Adrenal gland (tissue), 9 donors: ENCODE measurements at regions not wholly inside any gene's neighbourhood (a gene's known extent, or its start where the extent isn't known, plus 50 kb on each side); places are given as distances from the start of the nearest gene placed in this dataset.

Experiments used
- DNase-seq, 7 donors: peaks; one replicate each; pipeline ENCODE4 v3.0.0-alpha.2; 2019 to 2020
- H3K27ac ChIP-seq, 5 donors: fragments of 200-600 bp; sonication (generic) in 4 of 5; 1 replicate in 3 of 5; 2 replicates in 2 of 5; pipeline versions ENCODE4 v1.5.1 to v1.8.0; 2016 to 2020; ENCODE audit warnings: mild to moderate bottlenecking in 1 of 5
- H3K27me3 ChIP-seq: fragments of 200-600 bp; 2 replicates; pipeline ENCODE4 v1.8.0; 2021
- H3K36me3 ChIP-seq, 2 donors: fragments of 200-600 bp; replicated peaks in 1 of 2; 1 replicate in 1 of 2; 2 replicates in 1 of 2; pipeline versions ENCODE4 v1.5.1 to v1.8.0; 2018 to 2022
- H3K4me1 ChIP-seq, 2 donors: fragments of 200-600 bp; replicated peaks in 1 of 2; 1 replicate in 1 of 2; 2 replicates in 1 of 2; pipeline versions ENCODE4 v1.5.1 to v1.8.0; 2018 to 2021
- H3K4me3 ChIP-seq, 4 donors: fragments of 200-600 bp; sonication (generic) in 3 of 4; one replicate each; pipeline ENCODE4 v1.5.1; 2016 to 2018
- H3K9me3 ChIP-seq, 3 donors: fragments of 200-600 bp; sonication (generic) in 1 of 3; replicated peaks in 1 of 3; 1 replicate in 2 of 3; 2 replicates in 1 of 3; pipeline versions ENCODE4 v1.5.1 to v1.8.0; 2016 to 2021
- CTCF ChIP-seq, 6 experiments: fragments of 450-650 bp in 4 of 6; fragments of 200-600 bp in 2 of 6; sonication (generic) in 1 of 6; IDR thresholded peaks; 1 replicate in 5 of 6; 2 replicates in 1 of 6; pipeline versions ENCODE4 v1.5.1 to v1.8.0; 2016 to 2021; ENCODE audit warnings: antibody characterized with exemption in 6 of 6, mild to moderate bottlenecking in 2 of 6, moderate library complexity in 1 of 6
- POLR2A ChIP-seq, 2 donors: fragments of 450-650 bp; IDR thresholded peaks; one replicate each; pipeline ENCODE4 v1.6.1; 2017; ENCODE audit warnings: antibody characterized with exemption in 2 of 2, mild to moderate bottlenecking in 2 of 2, moderate library complexity in 1 of 2
- WGBS, 4 donors: extraction: QIAGEN DNeasy Blood & Tissue Kit in 2 of 4; methylation state at CpG; one replicate each; pipeline versions ENCODE4 v1.1.5 to v1.1.7; 2013 to 2017; 5-methylcytosine and 5-hydroxymethylcytosine counted together
- intact Hi-C, 2 donors: fragments of 100-400 bp; cut with DNase I; formaldehyde crosslinking; loops; one replicate each; pipeline versions ENCODE4 v1.14.1 to v1.15.0; 2022 to 2023
- donor health status: healthy with polysubstance abuse.
- donor health status: Bipolar disorder and iron deficiency.
- donor health status: DM: yes; HTN: yes; CAD: no.
- donor health status: DM: no; HTN: no; CAD: no.
- donor health status: DM: no; HTN: no; CAD: no.

GRCh38 chr13:39887387-39887786 is 231.9 kb downstream of the COG6 start:
- no peaks in the 10 kb centered on the region for H3K36me3 ChIP-seq
- intact Hi-C loops, result no loop called here
- DNase-seq, result no peak
- peaks cover 0 to 12% (median 7%) of the 10 kb centered on the region in 3 donors for H3K9me3 ChIP-seq
- 77 to 87% (median 83%) methylated on average over 2 of the region's 2 CpGs for WGBS, 4 donors
- H3K27ac ChIP-seq, result no peak overlapping the region
- H3K4me1 ChIP-seq, result no peaks in the 10 kb centered on the region
- H3K27me3 ChIP-seq, result no peaks in the 10 kb centered on the region
- TF ChIP-seq POLR2A (IDR thresholded peaks at IDR 0.05), result no peak
- no peak for TF ChIP-seq CTCF (IDR thresholded peaks at IDR 0.05)
- no peak overlapping the region for H3K4me3 ChIP-seq

DNA sequence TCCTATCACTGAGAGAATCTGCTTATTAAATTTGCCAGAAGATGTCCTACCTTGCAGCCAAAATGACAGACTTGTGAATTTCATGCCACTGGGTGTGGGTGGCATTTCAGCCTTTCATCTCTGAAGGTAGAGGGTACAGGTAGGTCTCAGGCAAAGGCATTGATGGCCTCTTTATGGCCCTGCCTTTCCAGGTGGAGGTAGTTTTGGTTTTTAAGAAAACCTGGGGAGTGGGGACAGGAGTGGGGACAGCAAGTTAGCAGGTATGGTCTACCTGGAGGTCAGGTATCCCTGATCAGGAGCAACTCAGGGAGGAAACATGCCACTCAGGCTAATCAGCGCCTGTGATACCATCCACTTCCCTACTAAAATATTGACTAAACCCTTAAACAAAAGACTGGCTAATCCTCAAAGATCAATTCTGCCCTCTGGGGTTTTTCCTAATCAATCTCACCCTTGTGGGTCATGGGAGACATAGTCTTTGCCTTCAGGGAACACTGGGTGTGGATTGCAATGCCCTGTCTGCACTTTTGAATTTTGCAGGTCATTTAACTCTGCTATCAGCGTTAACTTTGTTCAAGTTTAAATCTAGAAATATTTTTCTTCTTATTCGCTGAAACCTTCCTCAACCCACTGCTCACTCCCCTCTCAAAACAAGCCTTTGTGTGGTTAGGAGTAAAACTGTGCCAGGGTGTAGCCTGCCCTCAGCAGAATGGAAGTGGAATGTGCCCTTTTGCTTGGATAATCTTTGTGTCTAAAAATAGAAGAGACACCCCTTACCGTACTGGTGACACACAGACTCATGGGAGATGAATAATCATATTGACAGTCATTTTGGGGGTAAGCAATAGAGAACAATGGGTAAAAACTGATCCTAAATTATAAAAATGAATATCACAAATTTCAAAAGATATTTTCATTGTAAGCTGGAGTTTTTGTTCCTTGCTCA is 233.7 kb downstream of the COG6 start:
- DNase-seq, result no peak
- Histone ChIP-seq H3K9me3 (peaks cover 0 to 7% (median 4%) of the 10 kb centered on the region in 3 donors), H3K27ac (no peak overlapping the region), H3K4me3 (no peak overlapping the region), H3K4me1 (no peaks in the 10 kb centered on the region), H3K27me3 (no peaks in the 10 kb centered on the region), H3K36me3 (no peaks in the 10 kb centered on the region)
- intact Hi-C loops, result no loop called here
- WGBS, 4 donors, result 64 to 66% (median 65%) methylated on average over 4 of the region's 4 CpGs
- no peak for TF ChIP-seq POLR2A (IDR thresholded peaks at IDR 0.05)
- TF ChIP-seq CTCF (IDR thresholded peaks at IDR 0.05), result no peak

- no peak overlapping the region for H3K4me3 ChIP-seq
- H3K27me3 ChIP-seq, result no peaks in the 10 kb centered on the region
- DNase-seq, result no peak
- H3K9me3 ChIP-seq, result peaks cover 0 to 3% (median 0%) of the 10 kb centered on the region in 3 donors
- H3K4me1 ChIP-seq, result no peaks in the 10 kb centered on the region
- whole genome bisulfite sequencing, 4 donors, result 76 to 92% (median 89%) methylated on average over 4 of the region's 4 CpGs
- TF ChIP-seq POLR2A (IDR thresholded peaks at IDR 0.05), result no peak
- TF ChIP-seq CTCF (IDR thresholded peaks at IDR 0.05), result no peak
- intact Hi-C loops, result no loop called here
- H3K27ac ChIP-seq, result no peak overlapping the region
- no peaks in the 10 kb centered on the region for H3K36me3 ChIP-seq
Observed at GRCh38 chr13:39890537-39890936, 235.1 kb downstream of the COG6 start.

- no peaks in the 10 kb centered on the region for H3K4me1 ChIP-seq
- H3K27me3 ChIP-seq, result no peaks in the 10 kb centered on the region
- H3K4me3 ChIP-seq, result no peak overlapping the region
- intact Hi-C loops, result no loop called here
- no peaks in the 10 kb centered on the region for H3K36me3 ChIP-seq
- no peaks in the 10 kb centered on the region for H3K9me3 ChIP-seq
- TF ChIP-seq CTCF (IDR thresholded peaks at IDR 0.05) (no peak), POLR2A (IDR thresholded peaks at IDR 0.05) (no peak)
- peak overlapping the region in 1 of 5 donors; percentile 22 for H3K27ac ChIP-seq
- 54 to 71% (median 69%) methylated on average over 10 of the region's 10 CpGs for WGBS, 4 donors
- peak in 2 of 7 donors; percentile 4 to 26 for DNase-seq
Observed at GRCh38 chr13:39892721-39893685, 237.5 kb downstream of the COG6 start.
